A549 (cell line): ENCODE measurements at regions not wholly inside any gene's neighbourhood (a gene's known extent, or its start where the extent isn't known, plus 50 kb on each side); places are given as distances from the start of the nearest gene placed in this dataset.

Experiments
- CTCF ChIP-seq: fragments of >200 bp; sonication (Bioruptor Twin); formaldehyde crosslinking; IDR thresholded peaks from 3 replicates; pipeline ENCODE4 v1.5.1; 2016
- EP300 ChIP-seq, 2 experiments: fragments of >200 bp; sonication (Bioruptor Twin); formaldehyde crosslinking; IDR thresholded peaks; 2 replicates in 1 of 2; 3 replicates in 1 of 2; pipeline ENCODE4 v1.6.1; 2016 to 2017
- JUNB ChIP-seq: fragments of >200 bp; sonication (Bioruptor Twin); formaldehyde crosslinking; IDR thresholded peaks from 2 replicates; pipeline ENCODE4 v1.6.1; 2016
- POLR2A ChIP-seq: IDR thresholded peaks from 2 replicates; pipeline ENCODE4 v1.6.1; 2012; ENCODE audit warnings: mild to moderate bottlenecking, low read length
- POLR2AphosphoS2 ChIP-seq: conservative IDR thresholded peaks from 2 replicates; pipeline ENCODE4 v1.6.1; 2012; ENCODE audit warnings: low read length, improper control_type of control experiment, inconsistent platforms
- USF2 ChIP-seq: fragments of 450-650 bp; IDR thresholded peaks from 2 replicates; pipeline ENCODE4 v1.6.1; 2014; ENCODE audit warnings: antibody characterized with exemption

DNA sequence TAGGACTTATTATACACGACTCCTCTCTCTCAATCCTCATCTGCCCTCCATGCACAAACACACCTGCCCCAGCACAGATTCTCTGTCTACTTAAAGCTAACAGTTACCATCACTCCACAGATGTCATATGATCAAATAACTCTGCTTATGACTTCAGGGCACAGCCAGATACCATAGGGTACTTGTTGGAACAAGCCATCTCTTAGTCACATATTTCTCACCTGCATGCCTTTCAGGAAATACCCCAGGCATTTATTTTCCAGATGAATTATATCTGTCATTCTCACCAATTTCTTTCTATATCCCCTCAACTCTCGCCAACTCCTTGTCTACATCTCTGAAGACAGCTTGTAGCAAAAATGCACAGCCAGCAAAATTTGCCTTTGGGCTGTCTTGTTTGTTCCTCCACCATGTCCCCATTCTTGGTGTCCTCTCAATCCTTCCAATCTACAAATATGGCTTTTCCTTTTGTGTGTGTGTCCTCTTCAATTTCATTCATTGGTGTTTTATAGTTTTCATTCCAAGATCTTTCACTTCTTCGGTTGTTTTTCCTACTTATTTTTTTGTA is 353.9 kb upstream of the CAMK1G start:
- TF ChIP-seq JUNB (no peak), POLR2AphosphoS2 (no peak), USF2 (no peak), POLR2A (no peak), CTCF (no peak), EP300 (IDR thresholded peaks at IDR 0.05) (no peak)
